ENCODE measurements at regions not wholly inside any gene's neighbourhood (a gene's known extent, or its start where the extent isn't known, plus 50 kb on each side); places are given as distances from the start of the nearest gene placed in this dataset.

- peak; percentile 78 to 79 for DNase-seq
Measured at GRCh38 chr6:113120224-113120581, 736.9 kb upstream of the MARCKS start.

- peak in 1 of 2 experiments; percentile 39 for DNase-seq
Measured at GRCh38 chr6:113120582-113121285, 736.4 kb upstream of the MARCKS start.

GRCh38 chr6:113121571-113121970, 735.6 kb upstream of the MARCKS start:
- no peak for DNase-seq

DNA sequence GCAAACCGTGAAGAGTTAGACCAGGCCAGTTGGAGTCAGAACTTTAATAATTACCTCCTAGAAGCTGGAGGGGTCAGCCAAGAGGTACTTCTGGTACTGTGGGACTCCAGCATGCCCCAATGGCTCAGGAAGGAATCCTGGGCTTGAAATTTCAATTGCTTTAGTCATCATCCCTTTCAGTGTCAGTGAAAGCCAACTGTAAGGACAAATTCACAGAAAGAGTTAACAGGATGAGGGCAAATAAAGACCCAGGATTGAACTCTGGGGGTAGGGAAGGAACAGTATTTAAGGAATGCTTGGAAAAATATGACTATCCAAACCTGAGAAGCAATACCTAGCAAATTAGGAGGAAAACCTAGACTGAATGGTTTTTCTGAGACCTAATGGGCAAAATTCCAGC, 735.1 kb upstream of the MARCKS start:
- no peak for DNase-seq

DNA sequence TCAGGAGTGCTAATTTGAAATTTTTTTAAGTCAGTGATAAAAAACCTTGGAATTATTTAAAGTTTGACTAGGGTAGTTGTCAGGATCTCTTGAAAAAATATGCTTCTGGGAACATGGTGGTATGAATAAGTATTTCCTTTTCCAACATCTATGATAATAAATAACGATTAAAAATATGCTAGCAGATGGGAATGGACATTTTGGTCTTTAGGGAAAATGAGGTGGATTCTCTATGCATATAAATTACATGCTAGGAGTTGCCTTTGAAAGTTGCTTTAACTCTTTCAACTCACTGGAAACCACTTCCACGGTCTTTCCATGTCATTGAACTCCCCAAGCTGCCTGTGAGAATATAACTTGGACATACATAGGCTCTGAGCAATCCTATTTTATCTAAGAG, 731.5 kb upstream of the MARCKS start:
- DNase-seq: no peak

GRCh38 chr6:113127786-113128419, 729.2 kb upstream of the MARCKS start:
- no peak for DNase-seq

GRCh38 chr6:113128661-113129060, 728.5 kb upstream of the MARCKS start:
- no peak for DNase-seq

DNA sequence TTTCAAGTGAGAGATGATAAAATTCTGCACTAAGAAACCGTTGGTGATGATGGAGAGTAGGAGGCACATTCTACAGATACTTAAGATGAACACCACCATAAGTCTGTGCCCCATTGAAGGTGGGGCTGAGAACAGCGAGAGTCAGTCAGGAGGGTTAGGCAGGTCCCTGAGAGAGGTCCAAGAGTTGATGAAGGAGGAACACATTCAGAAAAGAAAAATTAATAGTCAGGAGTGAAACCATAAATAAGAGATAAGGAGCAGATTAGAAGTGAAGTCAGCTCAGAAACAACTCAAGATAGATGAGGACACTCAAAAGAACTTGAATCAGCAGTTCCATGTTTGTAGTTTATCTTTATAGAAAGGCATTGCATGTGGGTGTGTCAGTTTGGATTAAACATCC, 727.2 kb upstream of the MARCKS start:
- DNase-seq: no peak

DNA sequence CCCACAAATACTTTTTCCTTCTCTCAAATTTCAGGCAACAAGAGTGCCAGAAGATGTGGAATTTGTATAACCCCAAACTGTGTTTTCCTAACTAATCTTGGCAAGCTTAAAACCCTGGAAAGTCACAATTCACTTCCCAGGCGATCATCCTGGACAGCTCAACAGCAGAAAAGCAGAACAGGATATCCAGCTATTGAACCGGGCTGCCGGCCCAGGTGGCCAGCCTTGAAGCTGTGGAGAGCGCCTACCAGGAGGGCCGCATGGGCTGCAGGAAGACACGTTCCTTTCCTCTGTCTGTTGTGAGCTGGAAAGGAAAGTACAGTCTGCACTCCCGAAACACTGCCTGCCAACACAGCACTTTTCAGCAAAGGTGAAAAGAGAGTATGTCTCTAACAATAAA, 719.7 kb upstream of the MARCKS start:
- no peak for DNase-seq

- no peak for DNase-seq
Measured at GRCh38 chr6:113140721-113141120, 716.4 kb upstream of the MARCKS start.

DNA sequence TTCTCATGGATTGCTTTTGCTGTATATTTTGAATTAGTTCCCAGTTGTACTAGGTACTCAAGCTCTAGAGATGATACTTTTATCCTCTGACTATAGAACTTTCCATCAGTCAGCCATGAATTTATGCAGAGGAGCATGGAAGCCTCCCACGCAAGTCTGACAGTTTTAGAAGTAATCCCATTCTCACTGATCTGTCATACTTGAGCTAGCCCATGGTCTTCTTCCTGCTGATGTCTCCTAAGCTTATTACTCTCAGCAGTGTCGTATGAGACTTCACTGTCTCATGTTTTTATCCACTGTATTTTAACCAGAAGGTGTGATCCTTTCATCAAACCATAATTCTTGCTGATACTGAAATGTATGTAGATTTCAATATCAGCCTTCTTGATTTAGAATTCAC, 715.2 kb upstream of the MARCKS start:
- no peak for DNase-seq

GRCh38 chr6:113142671-113143174, 714.4 kb upstream of the MARCKS start:
- DNase-seq: no peak

GRCh38 chr6:113143206-113143605, 713.9 kb upstream of the MARCKS start:
- DNase-seq: no peak

- DNase-seq: no peak
Measured at GRCh38 chr6:113144117-113144516, 713.0 kb upstream of the MARCKS start.

DNA sequence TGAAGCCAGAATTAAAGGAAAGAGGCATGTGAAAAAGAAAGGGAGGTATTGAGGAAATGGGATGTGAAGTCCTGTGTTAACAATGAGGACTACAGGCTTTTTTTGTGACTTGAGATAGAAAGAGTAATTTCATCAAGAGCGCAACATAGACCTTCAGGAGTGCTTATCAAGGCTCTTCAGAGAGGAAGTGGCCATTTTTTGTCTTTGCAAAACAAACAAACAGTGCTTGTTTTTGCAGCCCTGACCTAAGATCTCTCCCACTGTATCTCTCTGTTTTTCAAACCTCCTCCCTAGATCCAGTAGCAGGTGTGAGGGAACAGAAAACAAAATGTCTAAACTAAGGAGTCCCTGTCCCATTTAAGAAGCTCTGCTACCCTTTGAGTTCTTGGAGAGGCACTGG, 710.3 kb upstream of the MARCKS start:
- no peak for DNase-seq

GRCh38 chr6:113147544-113147943, 709.6 kb upstream of the MARCKS start:
- no peak for DNase-seq

DNA sequence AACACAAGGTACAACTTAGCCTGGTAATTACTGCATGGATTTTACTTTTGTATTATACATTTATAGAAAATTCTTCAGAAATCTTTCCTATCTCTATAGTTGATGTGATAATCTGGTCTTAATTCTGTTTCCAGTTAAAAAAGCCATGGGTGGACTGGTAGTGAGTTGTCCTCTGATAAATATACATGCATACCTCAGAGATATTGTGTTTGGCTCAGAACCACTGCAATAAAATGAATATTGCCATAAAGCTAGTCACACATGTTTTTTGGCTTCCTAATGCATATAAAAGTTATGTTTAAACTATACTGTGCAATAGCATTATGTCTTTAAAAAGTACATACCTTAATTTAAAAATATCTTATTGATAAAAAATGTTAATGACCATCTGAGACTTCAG, 708.6 kb upstream of the MARCKS start:
- no peak for DNase-seq

GRCh38 chr6:113149511-113149910, 707.6 kb upstream of the MARCKS start:
- DNase-seq: no peak

- DNase-seq: no peak
Measured at GRCh38 chr6:113160306-113161017, 696.7 kb upstream of the MARCKS start.

GRCh38 chr6:113161018-113161315, 696.2 kb upstream of the MARCKS start:
- DNase-seq: no peak

GRCh38 chr6:113162739-113163138, 694.4 kb upstream of the MARCKS start:
- DNase-seq: no peak

DNA sequence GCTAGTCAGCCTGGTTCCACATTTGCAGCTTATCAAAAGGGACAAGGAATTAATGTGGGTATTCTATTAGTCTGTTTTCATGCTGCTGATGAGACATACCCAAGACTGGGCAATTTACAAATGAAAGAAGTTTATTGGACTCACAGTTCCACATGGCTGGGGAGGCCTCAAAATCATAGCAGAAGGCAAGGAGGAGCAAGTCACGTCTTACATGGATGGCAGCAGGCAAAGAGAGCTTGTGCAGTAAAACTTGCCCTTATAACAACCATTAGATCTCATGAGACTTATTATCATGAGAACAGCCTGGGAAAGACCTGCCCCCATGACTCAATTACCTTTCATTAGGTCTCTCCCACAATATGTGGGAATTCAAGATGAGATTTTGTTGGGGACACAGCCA, 689.1 kb upstream of the MARCKS start:
- no peak for DNase-seq

DNA sequence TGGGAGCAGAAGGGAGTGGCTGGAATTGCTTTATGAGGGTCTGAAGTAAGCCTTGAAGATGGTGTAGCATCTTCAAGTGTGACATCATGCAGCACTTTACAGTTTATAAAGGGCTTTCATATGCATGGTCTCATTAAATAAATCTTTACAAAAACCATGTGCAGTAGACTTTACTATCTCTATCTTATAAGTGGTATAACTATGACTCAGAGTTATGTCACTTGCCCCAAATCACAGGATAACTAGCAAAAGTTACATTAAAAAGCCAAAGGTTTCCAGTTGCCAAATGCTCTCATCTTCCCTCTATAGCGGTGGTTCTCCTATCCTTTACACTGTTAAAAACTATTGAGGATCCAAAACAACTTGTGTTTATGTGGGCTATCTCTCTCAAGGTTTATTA, 687.7 kb upstream of the MARCKS start:
- DNase-seq: no peak

DNA sequence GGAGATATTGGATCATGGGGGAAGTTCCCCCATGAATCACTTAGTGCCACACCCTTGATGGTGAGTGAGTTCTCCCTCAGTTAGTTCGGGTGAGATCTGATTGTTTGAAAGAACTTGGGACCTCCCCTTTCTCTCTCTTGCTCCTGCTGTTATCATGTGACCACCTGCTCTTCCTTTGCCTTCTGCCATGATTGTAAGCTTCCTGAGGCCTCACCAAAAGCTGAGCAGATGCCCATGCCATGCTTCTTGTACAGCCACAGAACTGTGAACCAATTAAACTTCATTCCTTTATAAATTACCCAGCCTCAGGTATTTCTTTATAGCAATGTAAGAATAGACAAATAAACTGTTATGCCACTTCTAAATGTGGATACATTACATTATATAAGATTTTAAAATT, 686.7 kb upstream of the MARCKS start:
- no peak for DNase-seq

Measured in AML-193 (cell line).